ENCODE measurements at regions not wholly inside any gene's neighbourhood (a gene's known extent, or its start where the extent isn't known, plus 50 kb on each side); places are given as distances from the start of the nearest gene placed in this dataset.
"Not testable (repeated sequence)": the region's sequence is repeated elsewhere in the genome, so short reads cannot be mapped to it uniquely, and the experiment has no call there.

GRCh38 chr12:131586761-131587160 is 124.1 kb upstream of the SFSWAP start:
- DNase-seq (ENCODE audit: insufficient read length, low spot score) (no peak), FAIRE-seq (no peak)
- TF ChIP-seq POLR2A (IDR thresholded peaks at IDR 0.05; ENCODE audit: low read depth, low read length) = no peak

GRCh38 chr12:131587565-131587964 is 123.3 kb upstream of the SFSWAP start:
- DNase-seq (ENCODE audit: insufficient read length, low spot score) = no peak
- no peak for FAIRE-seq
- no peak for TF ChIP-seq POLR2A (IDR thresholded peaks at IDR 0.05; ENCODE audit: low read depth, low read length)

- no peak for TF ChIP-seq POLR2A (IDR thresholded peaks at IDR 0.05; ENCODE audit: low read depth, low read length)
- DNase-seq (ENCODE audit: insufficient read length, low spot score) = no peak
- no peak for FAIRE-seq
Observed at GRCh38 chr12:131589221-131589897, 121.5 kb upstream of the SFSWAP start.

DNA sequence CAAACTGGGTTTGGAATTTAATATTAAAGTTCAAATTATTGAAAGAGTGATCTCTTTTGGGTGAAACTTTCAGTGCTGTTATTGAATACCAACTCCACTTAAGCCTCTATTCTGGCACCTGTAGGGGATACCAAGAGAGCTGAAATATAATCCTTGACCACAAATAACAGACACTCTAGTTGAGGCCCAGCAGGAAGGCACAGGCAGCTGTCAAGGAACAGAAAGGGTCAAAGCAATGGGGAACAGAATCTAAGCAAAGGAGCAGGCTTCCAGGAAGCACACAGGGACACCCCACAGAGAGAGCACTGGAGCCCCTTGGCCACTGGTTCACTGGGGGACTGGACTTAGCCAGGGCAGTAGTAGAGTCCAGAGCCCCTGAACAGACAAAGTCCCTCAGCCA is 120.9 kb upstream of the SFSWAP start:
- DNase-seq (ENCODE audit: insufficient read length, low spot score) (no peak), FAIRE-seq (no peak)
- TF ChIP-seq POLR2A (IDR thresholded peaks at IDR 0.05; ENCODE audit: low read depth, low read length) = no peak

- FAIRE-seq = no peak
- TF ChIP-seq POLR2A (IDR thresholded peaks at IDR 0.05; ENCODE audit: low read depth, low read length) = no peak
- no peak for DNase-seq (ENCODE audit: insufficient read length, low spot score)
Observed at GRCh38 chr12:131591136-131591535, 119.8 kb upstream of the SFSWAP start.

DNA sequence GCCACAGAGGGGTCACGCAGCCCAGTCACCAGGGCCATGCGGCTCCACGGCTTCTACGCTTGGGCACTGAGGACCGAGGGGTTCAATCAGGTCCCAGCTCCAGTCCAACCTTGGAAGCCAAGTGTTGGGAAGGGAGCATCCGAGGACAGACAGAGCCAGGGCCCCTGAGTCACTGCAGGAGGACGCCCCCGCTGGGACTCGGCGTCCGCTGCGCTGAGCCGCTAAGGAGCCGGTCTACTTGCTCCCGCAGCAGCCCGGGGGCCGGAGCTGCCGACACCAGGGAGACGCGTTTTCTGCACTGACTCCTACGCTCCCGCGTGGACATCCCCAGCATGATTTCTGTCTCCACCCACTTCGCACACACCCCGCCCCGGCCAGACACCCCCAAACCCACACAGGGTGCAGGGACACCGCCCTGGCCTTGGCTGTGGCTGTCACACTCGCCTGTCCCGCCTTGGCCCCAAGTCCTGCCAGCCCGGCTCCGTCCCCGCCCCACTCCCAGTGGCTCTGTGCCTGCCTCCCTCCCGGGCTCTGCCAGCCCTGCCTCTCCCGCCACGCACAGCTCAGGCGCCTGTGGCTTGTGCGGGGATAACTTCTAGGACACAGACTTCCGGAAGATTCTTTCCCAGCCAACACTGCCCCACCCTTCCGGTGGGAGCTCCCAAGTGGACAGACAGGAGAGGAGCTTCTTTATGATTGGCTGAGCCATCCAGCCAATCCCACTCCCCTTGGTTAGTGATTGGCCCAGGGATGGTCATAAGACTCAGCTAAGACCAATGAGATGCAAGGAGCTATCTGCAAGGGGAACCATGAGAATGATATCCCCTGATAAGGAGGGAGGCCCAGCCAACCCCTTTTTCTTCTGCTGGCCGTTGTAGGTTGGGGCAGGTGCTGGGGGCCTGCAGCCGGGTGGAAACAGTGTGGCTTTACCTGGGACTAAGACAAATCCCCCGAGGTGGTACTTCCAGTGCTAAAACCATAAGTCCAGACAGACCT is 118.9 kb upstream of the SFSWAP start:
- no peak for FAIRE-seq
- TF ChIP-seq POLR2A (IDR thresholded peaks at IDR 0.05; ENCODE audit: low read depth, low read length) = no peak
- DNase-seq (ENCODE audit: insufficient read length, low spot score) = no peak

DNA sequence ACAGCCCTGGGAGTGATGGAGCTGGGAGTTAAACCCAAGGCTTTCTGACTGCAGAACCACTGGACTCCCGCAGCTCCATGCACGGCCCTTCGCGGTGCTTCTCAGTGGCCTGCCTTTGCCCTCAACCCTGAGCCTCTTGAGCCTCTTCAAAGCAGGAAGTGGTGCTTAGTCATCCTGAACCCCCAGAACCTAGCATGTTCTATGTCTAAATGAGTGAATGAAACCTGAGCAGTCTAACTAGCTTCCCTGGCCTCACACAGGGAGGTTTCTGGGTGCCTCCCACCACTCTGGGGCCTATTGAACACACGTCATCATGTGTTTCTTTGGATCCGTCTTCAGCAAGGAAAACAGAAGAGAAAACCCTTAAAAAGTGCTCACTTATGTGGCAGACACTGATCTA is 117.9 kb upstream of the SFSWAP start:
- FAIRE-seq = no peak

DNA sequence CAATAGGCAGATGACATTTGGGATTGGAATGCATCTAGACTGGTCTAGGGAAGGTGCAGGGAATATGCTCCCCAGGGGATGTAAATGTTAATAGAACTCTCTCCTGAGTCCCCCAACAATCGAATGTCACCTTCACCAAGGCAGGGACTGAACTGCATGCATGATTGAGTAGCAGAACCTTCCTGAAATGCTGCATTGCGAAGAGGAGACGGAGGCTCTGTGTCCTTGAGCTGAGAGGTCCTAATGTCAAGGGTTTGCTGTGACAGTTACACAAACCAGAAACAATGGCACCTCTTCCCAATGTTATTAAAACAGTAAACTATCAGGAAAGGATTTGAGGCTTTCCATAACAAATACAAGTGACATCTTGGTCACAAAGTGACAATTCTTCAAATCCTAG is 117.5 kb upstream of the SFSWAP start:
- no peak for FAIRE-seq
- no peak for DNase-seq (ENCODE audit: insufficient read length, low spot score)
- TF ChIP-seq POLR2A (IDR thresholded peaks at IDR 0.05; ENCODE audit: low read depth, low read length) = no peak

More for the DNA sequence above, 117.9 kb upstream of the SFSWAP start:
- no peak for DNase-seq (ENCODE audit: insufficient read length, low spot score)
- TF ChIP-seq POLR2A (IDR thresholded peaks at IDR 0.05; ENCODE audit: low read depth, low read length) = no peak

GRCh38 chr12:131596115-131596514 is 114.8 kb upstream of the SFSWAP start:
- TF ChIP-seq POLR2A (IDR thresholded peaks at IDR 0.05; ENCODE audit: low read depth, low read length) = no peak
- DNase-seq (ENCODE audit: insufficient read length, low spot score) = no peak
- FAIRE-seq = no peak

GRCh38 chr12:131597333-131597732 is 113.6 kb upstream of the SFSWAP start:
- FAIRE-seq (no peak), DNase-seq (ENCODE audit: insufficient read length, low spot score) (no peak)
- TF ChIP-seq POLR2A (IDR thresholded peaks at IDR 0.05; ENCODE audit: low read depth, low read length) = no peak

DNA sequence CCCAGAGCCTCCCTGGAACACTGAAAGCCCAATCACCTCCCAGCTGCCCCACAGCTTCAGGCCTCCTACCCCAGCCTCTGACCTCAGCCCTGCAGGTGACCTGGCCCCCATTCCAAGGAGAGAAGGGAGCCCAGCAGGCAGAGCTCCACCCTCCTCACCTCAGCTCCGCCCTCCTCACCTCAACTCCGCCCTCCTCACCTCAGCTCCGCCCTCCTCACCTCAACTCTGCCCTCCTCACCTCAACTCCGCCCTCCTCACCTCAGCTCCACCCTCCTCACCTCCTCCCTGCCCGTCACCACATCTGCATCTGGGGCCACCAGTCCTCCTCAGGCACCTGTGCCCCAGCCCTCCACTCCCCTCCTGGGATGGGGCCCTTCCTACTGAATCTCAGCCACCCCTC is 112.2 kb upstream of the SFSWAP start:
- FAIRE-seq (no peak), DNase-seq (ENCODE audit: insufficient read length, low spot score) (no peak)
- no peak for TF ChIP-seq POLR2A (IDR thresholded peaks at IDR 0.05; ENCODE audit: low read depth, low read length)

- no peak for TF ChIP-seq POLR2A (IDR thresholded peaks at IDR 0.05; ENCODE audit: low read depth, low read length)
- DNase-seq (ENCODE audit: insufficient read length, low spot score) (no peak), FAIRE-seq (no peak)
Observed at GRCh38 chr12:131599190-131600159, 111.4 kb upstream of the SFSWAP start.

DNA sequence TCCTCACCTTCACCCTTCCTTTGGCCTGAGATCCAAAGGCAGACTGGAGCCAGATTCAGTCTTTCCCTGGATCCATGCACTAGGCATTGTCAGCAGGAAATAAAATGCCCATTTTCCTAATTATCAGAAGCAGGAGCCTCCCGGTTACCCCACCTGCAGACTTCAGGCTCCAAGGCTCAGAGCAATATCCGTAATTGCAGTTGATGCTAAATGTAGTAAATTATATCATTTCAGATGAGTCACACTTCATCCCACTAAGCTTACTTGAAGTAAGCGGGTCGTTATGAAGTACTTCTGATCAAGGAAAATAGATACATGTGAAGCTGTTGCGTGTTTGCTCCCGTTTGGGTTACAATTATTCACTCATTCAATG is 110.7 kb upstream of the SFSWAP start:
- no peak for TF ChIP-seq POLR2A (IDR thresholded peaks at IDR 0.05; ENCODE audit: low read depth, low read length)
- no peak for FAIRE-seq
- DNase-seq (ENCODE audit: insufficient read length, low spot score) = no peak

DNA sequence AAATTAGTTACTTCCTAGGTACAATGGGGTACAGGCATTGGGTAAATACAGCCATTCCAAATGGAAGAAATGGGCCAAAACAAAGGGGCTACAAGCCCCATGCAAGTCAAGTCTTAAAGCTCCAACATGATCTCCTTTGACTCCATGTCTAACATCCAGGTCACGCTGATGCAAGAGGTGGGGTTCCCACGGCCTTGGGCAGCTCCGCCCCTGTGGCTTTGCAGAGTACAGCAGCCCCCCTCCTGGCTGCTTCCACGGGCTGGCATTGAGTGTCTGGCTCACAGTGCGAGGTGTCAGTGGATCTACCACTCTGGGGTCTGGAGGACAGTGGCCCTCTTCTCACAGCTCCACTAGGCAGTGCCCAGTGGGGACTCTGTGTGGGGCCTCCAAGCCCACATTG is 109.4 kb upstream of the SFSWAP start:
- DNase-seq (ENCODE audit: insufficient read length, low spot score); FAIRE-seq: not testable (repeated sequence)

Data from H54 (cell line).